Trophoblast cell (in vitro differentiated cells and primary cell): ENCODE measurements at regions not wholly inside any gene's neighbourhood (a gene's known extent, or its start where the extent isn't known, plus 50 kb on each side); places are given as distances from the start of the nearest gene placed in this dataset.

Experiments
- DNase-seq, 2 donors: peaks; one replicate each; pipeline ENCODE4 v3.0.0-alpha.2; 2016
- H2AFZ ChIP-seq: 2 replicates; pipeline ENCODE4 v1.6.1; 2013; ENCODE audit warnings: low read length, moderate library complexity, mild to moderate bottlenecking; ENCODE audit not compliant: insufficient read depth, poor library complexity
- H2AK5ac ChIP-seq: 2 replicates; pipeline ENCODE4 v1.6.1; 2013; ENCODE audit warnings: mild to moderate bottlenecking, low read length
- H2BK120ac ChIP-seq: 2 replicates; pipeline ENCODE4 v1.6.1; 2013; ENCODE audit warnings: low read length, mild to moderate bottlenecking, moderate library complexity; ENCODE audit not compliant: insufficient read depth, poor library complexity
- H2BK12ac ChIP-seq: 2 replicates; pipeline ENCODE4 v1.6.1; 2013; ENCODE audit warnings: mild to moderate bottlenecking, low read length, moderate library complexity
- H2BK5ac ChIP-seq: 2 replicates; pipeline ENCODE4 v1.6.1; 2013; ENCODE audit warnings: low read length, low read depth, moderate library complexity, mild to moderate bottlenecking; ENCODE audit not compliant: poor library complexity
- H3K14ac ChIP-seq: 2 replicates; pipeline ENCODE4 v1.6.1; 2013; ENCODE audit warnings: mild to moderate bottlenecking, low read length
- H3K18ac ChIP-seq: 2 replicates; pipeline ENCODE4 v1.6.1; 2013; ENCODE audit warnings: mild to moderate bottlenecking, low read length
- H3K23ac ChIP-seq: 2 replicates; pipeline ENCODE4 v1.6.1; 2013; ENCODE audit warnings: low read length
- H3K27ac ChIP-seq: 2 replicates; pipeline ENCODE4 v1.5.1; 2013; ENCODE audit warnings: low read depth, mild to moderate bottlenecking, inconsistent platforms, low read length, moderate library complexity
- H3K27me3 ChIP-seq: 2 replicates; pipeline ENCODE4 v1.6.1; 2013; ENCODE audit warnings: inconsistent platforms, mild to moderate bottlenecking, low read length, moderate library complexity; ENCODE audit not compliant: insufficient read depth
- H3K36me3 ChIP-seq, 2 experiments: 1 replicate in 1 of 2; 2 replicates in 1 of 2; pipeline ENCODE4 v1.6.1; 2013; ENCODE audit warnings: low read length in 2 of 2, mild to moderate bottlenecking in 2 of 2, moderate library complexity in 1 of 2; ENCODE audit not compliant: insufficient read depth in 2 of 2, control insufficient read depth in 1 of 2
- H3K4ac ChIP-seq: 2 replicates; pipeline ENCODE4 v1.6.1; 2013; ENCODE audit warnings: low read depth, mild to moderate bottlenecking, low read length, moderate library complexity
- H3K4me1 ChIP-seq, 2 experiments: 1 replicate in 1 of 2; 2 replicates in 1 of 2; pipeline ENCODE4 v1.6.1; 2013; ENCODE audit warnings: low read length in 2 of 2, mild to moderate bottlenecking in 2 of 2, moderate library complexity in 1 of 2; ENCODE audit not compliant: insufficient read depth in 2 of 2, control insufficient read depth in 1 of 2
- H3K4me2 ChIP-seq: 2 replicates; pipeline ENCODE4 v1.6.1; 2013; ENCODE audit warnings: inconsistent platforms, mild to moderate bottlenecking, low read length, moderate library complexity
- H3K4me3 ChIP-seq: 2 replicates; pipeline ENCODE4 v1.5.1; 2013; ENCODE audit warnings: mild to moderate bottlenecking, low read depth, low read length, inconsistent platforms
- H3K79me1 ChIP-seq: one replicate; pipeline ENCODE4 v1.6.1; 2013; ENCODE audit warnings: low read length
- H3K79me2 ChIP-seq: 2 replicates; pipeline ENCODE4 v1.6.1; 2013; ENCODE audit warnings: low read length, mild to moderate bottlenecking; ENCODE audit not compliant: control insufficient read depth, insufficient read depth, poor library complexity
- H3K9ac ChIP-seq: 2 replicates; pipeline ENCODE4 v1.6.1; 2013; ENCODE audit warnings: mild to moderate bottlenecking, low read length
- H3K9me3 ChIP-seq: 2 replicates; pipeline ENCODE4 v1.6.1; 2013; ENCODE audit warnings: low read depth, mild to moderate bottlenecking, control low read depth, inconsistent platforms, low read length; ENCODE audit not compliant: insufficient read depth
- H4K12ac ChIP-seq: 2 replicates; pipeline ENCODE4 v1.6.1; 2013; ENCODE audit warnings: low read depth, mild to moderate bottlenecking, low read length, moderate library complexity
- H4K8ac ChIP-seq: 2 replicates; pipeline ENCODE4 v1.6.1; 2013; ENCODE audit warnings: low read depth, mild to moderate bottlenecking, low read length, moderate library complexity
- H4K91ac ChIP-seq: one replicate; pipeline ENCODE4 v1.6.1; 2013; ENCODE audit warnings: low read depth, mild to moderate bottlenecking, low read length, moderate library complexity
- WGBS: extraction: QIAGEN DNeasy Blood & Tissue Kit; methylation state at CpG from one replicate; pipeline ENCODE4 v1.1.7; 2013; ENCODE audit warnings: missing lambda C conversion rate; ENCODE audit not compliant: insufficient read length, insufficient coverage; ENCODE audit errors: extremely low coverage; 5-methylcytosine and 5-hydroxymethylcytosine counted together

DNA sequence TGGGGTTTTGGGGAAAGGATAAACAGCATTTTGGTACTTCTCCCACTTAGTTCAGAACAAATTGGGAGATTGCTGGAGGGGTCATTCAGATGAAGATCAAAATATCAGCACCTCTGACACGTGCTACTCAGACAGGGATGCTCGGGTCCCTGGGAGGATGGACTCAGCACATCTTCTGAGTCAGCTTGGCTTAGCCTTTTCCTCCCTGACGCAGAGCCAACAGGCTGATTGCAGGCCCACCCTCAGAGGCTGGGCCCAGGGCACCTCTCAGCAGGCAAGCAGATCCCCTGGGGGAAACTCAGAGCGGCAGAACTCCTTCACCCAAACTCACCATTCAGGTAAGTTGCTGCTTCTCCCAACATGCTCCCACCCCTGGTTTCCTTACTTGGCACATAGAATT, 304.9 kb downstream of the TLE3 start:
- H3K4me3 ChIP-seq, result no peak overlapping the region
- no peak overlapping the region for H3K27ac ChIP-seq
- no peaks in the 10 kb centered on the region for H3K36me3 ChIP-seq
- H3K79me1 ChIP-seq, result no peaks in the 10 kb centered on the region
- DNase-seq, result no peak
- H3K18ac ChIP-seq, result no peak overlapping the region
- H3K4me1 ChIP-seq, result peaks cover 7 to 10% of the 10 kb centered on the region in 2 experiments
- H2AFZ ChIP-seq, result no peak overlapping the region
- H2BK5ac ChIP-seq, result no peak overlapping the region
- no peak overlapping the region for H4K91ac ChIP-seq
- no peak overlapping the region for H4K8ac ChIP-seq
- WGBS, result no CpG with 5 or more reads among the region's 4 CpGs
- H3K23ac ChIP-seq, result no peak overlapping the region
- H3K9me3 ChIP-seq, result no peaks in the 10 kb centered on the region
- no peak overlapping the region for H4K12ac ChIP-seq
- H3K27me3 ChIP-seq, result no peaks in the 10 kb centered on the region
- H3K9ac ChIP-seq, result no peak overlapping the region
- no peak overlapping the region for H2BK12ac ChIP-seq
- no peak overlapping the region for H2AK5ac ChIP-seq
- no peaks in the 10 kb centered on the region for H3K79me2 ChIP-seq
- no peak overlapping the region for H3K14ac ChIP-seq
- no peak overlapping the region for H3K4ac ChIP-seq
- H2BK120ac ChIP-seq, result no peak overlapping the region
- H3K4me2 ChIP-seq, result no peak overlapping the region

DNA sequence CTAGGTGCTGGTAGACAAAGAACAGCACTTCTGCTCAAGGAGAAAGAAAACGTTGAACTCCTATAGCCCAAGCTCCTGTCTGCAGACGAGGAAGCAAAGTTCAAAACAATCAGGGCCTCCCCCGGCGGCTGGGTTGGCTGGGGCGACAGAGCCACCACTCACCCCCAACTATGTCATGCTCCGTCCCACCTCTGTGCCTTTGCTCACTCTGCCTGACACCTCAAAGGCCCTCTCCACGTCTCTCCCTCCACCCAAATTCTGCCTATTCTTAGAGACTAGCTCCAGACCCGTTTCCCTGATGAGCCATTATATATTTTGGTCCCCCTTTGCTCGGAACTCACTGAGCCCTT, 304.3 kb downstream of the TLE3 start:
- H3K79me1 ChIP-seq, result no peaks in the 10 kb centered on the region
- no peaks in the 10 kb centered on the region for H3K36me3 ChIP-seq
- no peak overlapping the region for H4K8ac ChIP-seq
- no peak overlapping the region for H4K91ac ChIP-seq
- H2BK120ac ChIP-seq, result no peak overlapping the region
- H3K4me2 ChIP-seq, result no peak overlapping the region
- H3K18ac ChIP-seq, result no peak overlapping the region
- H2AFZ ChIP-seq, result no peak overlapping the region
- H3K9me3 ChIP-seq, result no peaks in the 10 kb centered on the region
- no peaks in the 10 kb centered on the region for H3K79me2 ChIP-seq
- no peak overlapping the region for H3K23ac ChIP-seq
- WGBS, result no CpG with 5 or more reads among the region's 9 CpGs
- no peak overlapping the region for H3K4me3 ChIP-seq
- no peak overlapping the region for H3K14ac ChIP-seq
- no peak overlapping the region for H2AK5ac ChIP-seq
- H4K12ac ChIP-seq, result no peak overlapping the region
- H3K27ac ChIP-seq, result no peak overlapping the region
- no peaks in the 10 kb centered on the region for H3K27me3 ChIP-seq
- H2BK12ac ChIP-seq, result no peak overlapping the region
- no peak overlapping the region for H3K4ac ChIP-seq
- no peak overlapping the region for H2BK5ac ChIP-seq
- H3K9ac ChIP-seq, result no peak overlapping the region
- DNase-seq, result no peak
- H3K4me1 ChIP-seq, result peaks cover 7 to 10% of the 10 kb centered on the region in 2 experiments

DNA sequence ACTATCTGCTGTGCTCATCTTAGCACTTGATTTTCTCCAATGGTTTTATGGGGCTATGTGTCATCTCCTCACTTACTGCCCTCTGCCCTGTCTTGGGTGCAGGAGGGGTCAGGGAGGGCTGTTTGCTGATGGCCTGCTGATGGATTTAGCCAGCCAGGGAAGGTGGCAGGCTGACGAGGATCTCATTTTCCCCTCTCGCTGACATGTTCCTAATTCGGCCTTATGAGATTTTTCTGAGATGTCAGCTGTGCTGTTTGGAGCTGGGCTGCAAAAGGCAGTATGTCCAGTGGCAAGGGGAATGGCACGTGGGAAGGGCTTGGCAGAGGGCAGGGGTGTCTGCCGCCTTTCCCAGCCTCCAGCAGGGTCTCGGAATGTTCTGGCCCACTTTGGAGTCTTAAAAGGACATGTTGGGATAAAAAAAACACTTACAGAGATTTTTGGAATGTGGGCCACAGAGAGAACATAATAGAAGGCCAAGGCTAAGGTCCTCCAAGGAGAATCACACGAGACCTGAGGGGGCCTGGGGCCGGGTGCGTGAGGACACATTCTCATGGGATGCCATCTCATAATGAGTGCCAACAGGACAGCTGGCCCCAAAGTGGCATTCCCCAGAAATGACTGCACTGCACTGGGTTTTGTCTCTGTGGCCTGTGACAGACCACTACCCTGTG, 303.8 kb downstream of the TLE3 start:
- Histone ChIP-seq H2BK5ac (no peak overlapping the region), H3K23ac (no peak overlapping the region), H3K4ac (no peak overlapping the region), H4K8ac (no peak overlapping the region), H2BK120ac (no peak overlapping the region), H2AFZ (no peak overlapping the region), H3K4me1 (peaks cover 7 to 10% of the 10 kb centered on the region in 2 experiments), H3K79me1 (no peaks in the 10 kb centered on the region), H3K27me3 (no peaks in the 10 kb centered on the region), H4K91ac (no peak overlapping the region), H3K79me2 (no peaks in the 10 kb centered on the region), H3K27ac (no peak overlapping the region), H2AK5ac (no peak overlapping the region), H3K9ac (no peak overlapping the region), H3K18ac (no peak overlapping the region), H4K12ac (no peak overlapping the region), H3K36me3 (no peaks in the 10 kb centered on the region), H3K14ac (no peak overlapping the region), H2BK12ac (no peak overlapping the region), H3K4me2 (no peak overlapping the region), H3K9me3 (no peaks in the 10 kb centered on the region), H3K4me3 (no peak overlapping the region)
- no CpG with 5 or more reads among the region's 9 CpGs for WGBS
- no peak for DNase-seq

DNA sequence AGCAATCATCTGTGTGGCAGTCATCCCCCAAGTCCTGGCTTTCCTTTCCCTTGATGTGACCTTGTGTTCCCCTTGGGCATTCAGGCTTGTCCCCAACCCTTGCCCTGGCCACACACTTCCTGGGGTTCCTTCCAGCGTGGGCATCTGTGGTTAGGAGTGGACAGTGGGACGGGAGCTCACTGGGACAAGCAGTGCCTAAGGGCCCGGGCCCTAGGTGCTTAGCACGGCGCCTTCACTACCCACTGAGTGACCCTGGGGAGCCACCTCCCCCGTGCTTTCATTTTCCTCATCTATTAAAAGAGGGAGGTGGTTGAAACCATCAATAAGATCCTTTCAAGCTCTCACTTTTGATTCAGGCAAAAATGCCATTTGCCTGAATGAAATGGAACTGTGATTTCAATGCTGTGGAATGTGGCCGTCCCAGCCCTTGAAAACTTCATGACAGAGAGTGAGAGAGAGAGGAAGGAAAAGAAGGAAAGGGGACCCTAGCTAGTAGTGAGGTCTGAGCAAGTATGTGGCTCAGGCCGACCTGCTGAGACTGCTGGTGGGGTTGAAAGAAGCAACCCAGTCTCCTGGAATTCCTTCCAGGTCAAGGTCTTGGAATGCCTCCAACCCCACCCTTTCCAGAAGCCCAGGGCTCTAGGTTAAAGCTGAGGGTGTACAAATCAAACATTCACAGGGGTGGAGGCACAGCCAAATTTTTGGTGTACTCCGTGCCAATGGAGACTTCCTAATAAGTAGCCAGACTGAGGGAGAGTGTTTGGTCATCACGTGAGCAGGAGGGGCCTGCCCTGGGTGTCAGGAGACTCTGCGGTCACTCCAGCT, 302.9 kb downstream of the TLE3 start:
- Histone ChIP-seq H3K27ac (peak overlapping the region; percentile 53), H3K4ac (no peak overlapping the region), H3K9ac (no peak overlapping the region), H3K79me1 (no peaks in the 10 kb centered on the region), H3K14ac (no peak overlapping the region), H2BK12ac (peak overlapping the region; percentile 86), H2BK120ac (no peak overlapping the region), H2AK5ac (peak overlapping the region; percentile 20), H4K8ac (no peak overlapping the region), H2BK5ac (no peak overlapping the region), H3K23ac (no peak overlapping the region), H3K27me3 (no peaks in the 10 kb centered on the region), H3K79me2 (no peaks in the 10 kb centered on the region), H4K12ac (no peak overlapping the region), H2AFZ (no peak overlapping the region), H3K18ac (no peak overlapping the region), H3K4me2 (peak overlapping the region; percentile 22), H4K91ac (no peak overlapping the region), H3K4me1 (peaks cover 7 to 10% of the 10 kb centered on the region in 2 experiments), H3K36me3 (no peaks in the 10 kb centered on the region), H3K4me3 (no peak overlapping the region), H3K9me3 (no peaks in the 10 kb centered on the region)
- no CpG with 5 or more reads among the region's 11 CpGs for WGBS
- DNase-seq, result peak; percentile 16 to 52
